Smooth muscle cell (in vitro differentiated cells): ENCODE measurements at regions not wholly inside any gene's neighbourhood (a gene's known extent, or its start where the extent isn't known, plus 50 kb on each side); places are given as distances from the start of the nearest gene placed in this dataset.

Experiments used
- DNase-seq: peaks from one replicate; lab custom pipeline; 2025; ENCODE audit not compliant: unreplicated experiment; lab: John Stamatoyannopoulos, UW
- H2AFZ ChIP-seq: fragments of 200-600 bp; sonication (generic); 2 replicates; pipeline ENCODE4 v1.6.0; 2016; ENCODE audit warnings: antibody characterized with exemption, low read depth, mild to moderate bottlenecking
- H3F3A ChIP-seq: fragments of 200-600 bp; sonication (generic); 2 replicates; pipeline ENCODE4 v1.6.0; 2017; ENCODE audit warnings: antibody characterized with exemption, low read depth
- H3K27ac ChIP-seq: fragments of 200-600 bp; sonication (generic); 2 replicates; pipeline ENCODE4 v1.5.1; 2016; ENCODE audit warnings: low read depth, mild to moderate bottlenecking
- H3K27me3 ChIP-seq: fragments of 200-600 bp; sonication (generic); 2 replicates; pipeline ENCODE4 v1.6.1; 2016; ENCODE audit warnings: low read depth, mild to moderate bottlenecking
- H3K36me3 ChIP-seq: fragments of 200-600 bp; sonication (generic); 2 replicates; pipeline ENCODE4 v1.5.1; 2016; ENCODE audit warnings: low read depth
- H3K4me1 ChIP-seq: fragments of 200-600 bp; sonication (generic); 2 replicates; pipeline ENCODE4 v1.5.1; 2016; ENCODE audit warnings: low read depth
- H3K4me2 ChIP-seq: fragments of 200-600 bp; sonication (generic); 2 replicates; pipeline ENCODE4 v1.6.0; 2016; ENCODE audit warnings: mild to moderate bottlenecking
- H3K4me3 ChIP-seq: fragments of 200-600 bp; sonication (generic); 2 replicates; pipeline ENCODE4 v1.5.1; 2016; ENCODE audit warnings: mild to moderate bottlenecking
- H3K79me2 ChIP-seq: fragments of 200-600 bp; sonication (generic); 2 replicates; pipeline ENCODE4 v1.6.0; 2016; ENCODE audit warnings: low read depth, mild to moderate bottlenecking
- H3K9ac ChIP-seq: fragments of 200-600 bp; sonication (generic); 2 replicates; pipeline ENCODE4 v1.6.0; 2016; ENCODE audit warnings: low read depth
- H3K9me3 ChIP-seq: fragments of 200-600 bp; sonication (generic); replicated peaks from 2 replicates; pipeline ENCODE4 v1.5.1; 2016; ENCODE audit warnings: low read depth
- H4K20me1 ChIP-seq: fragments of 200-600 bp; sonication (generic); 2 replicates; pipeline ENCODE4 v1.6.0; 2016; ENCODE audit warnings: low read depth
- CTCF ChIP-seq: fragments of 200-600 bp; sonication (generic); IDR thresholded peaks from 2 replicates; pipeline ENCODE4 v1.5.1; 2017; ENCODE audit warnings: borderline replicate concordance, mild to moderate bottlenecking, antibody characterized with exemption; ENCODE audit not compliant: insufficient read depth, poor library complexity, severe bottlenecking
- WGBS: methylation state at CpG from one replicate; pipeline ENCODE4 v1.1.7; 2016; ENCODE audit warnings: low lambda C conversion rate; 5-methylcytosine and 5-hydroxymethylcytosine counted together

- DNase-seq, result no peak
- Histone ChIP-seq H3K27me3 (no peaks in the 10 kb centered on the region), H3K4me1 (no peaks in the 10 kb centered on the region), H3K4me3 (no peak overlapping the region), H3F3A (no peaks in the 10 kb centered on the region), H2AFZ (no peak overlapping the region), H3K9me3 (peaks cover 5% of the 10 kb centered on the region), H3K27ac (no peak overlapping the region), H4K20me1 (no peaks in the 10 kb centered on the region), H3K36me3 (no peaks in the 10 kb centered on the region), H3K79me2 (no peaks in the 10 kb centered on the region), H3K9ac (no peak overlapping the region), H3K4me2 (no peak overlapping the region)
- 82% methylated on average over 2 of the region's 2 CpGs for WGBS
- no peak for TF ChIP-seq CTCF
Observed at GRCh38 chr3:59299561-59299960, 249.7 kb upstream of the CFAP20DC start.

- Histone ChIP-seq H3K36me3 (peaks cover 5% of the 10 kb centered on the region), H4K20me1 (no peaks in the 10 kb centered on the region), H3K9me3 (no peaks in the 10 kb centered on the region), H3F3A (no peaks in the 10 kb centered on the region), H3K4me1 (peaks cover 5% of the 10 kb centered on the region), H3K4me2 (no peak overlapping the region), H3K27ac (no peak overlapping the region), H3K9ac (no peak overlapping the region), H3K79me2 (no peaks in the 10 kb centered on the region), H3K27me3 (no peaks in the 10 kb centered on the region), H2AFZ (no peak overlapping the region), H3K4me3 (no peak overlapping the region)
- TF ChIP-seq CTCF, result no peak
- no peak for DNase-seq
Observed at GRCh38 chr3:59290358-59290757, 240.5 kb upstream of the CFAP20DC start.

DNA sequence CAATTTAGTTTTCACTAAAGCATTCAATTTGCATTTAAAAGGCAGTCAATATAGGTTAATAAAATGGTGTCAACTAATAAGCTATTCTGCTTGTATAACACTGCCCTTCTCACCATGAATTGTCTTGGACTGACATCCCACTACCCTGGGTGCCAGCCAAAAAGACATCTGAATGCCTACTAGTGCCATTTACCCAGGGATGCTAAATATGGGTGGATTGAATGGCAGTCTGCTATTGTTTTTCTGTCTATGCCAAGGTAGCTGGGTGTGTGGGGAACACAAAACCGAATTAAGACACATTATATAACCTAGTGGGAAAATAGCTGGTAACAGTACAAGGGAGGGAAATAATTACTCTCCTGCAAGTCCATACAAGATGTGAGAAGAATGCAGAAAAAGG, 240.0 kb upstream of the CFAP20DC start:
- Histone ChIP-seq H3K4me1 (peaks cover 5% of the 10 kb centered on the region), H3K27ac (no peak overlapping the region), H3K9ac (no peak overlapping the region), H3F3A (no peaks in the 10 kb centered on the region), H3K4me2 (no peak overlapping the region), H2AFZ (no peak overlapping the region), H3K36me3 (peaks cover 5% of the 10 kb centered on the region), H3K9me3 (no peaks in the 10 kb centered on the region), H3K4me3 (no peak overlapping the region), H4K20me1 (no peaks in the 10 kb centered on the region), H3K27me3 (no peaks in the 10 kb centered on the region), H3K79me2 (no peaks in the 10 kb centered on the region)
- 72% methylated on average over 1 of the region's 1 CpG for WGBS
- TF ChIP-seq CTCF, result no peak
- DNase-seq, result no peak

GRCh38 chr3:59288951-59289350, 239.1 kb upstream of the CFAP20DC start:
- Histone ChIP-seq H3K4me1 (peaks cover 5% of the 10 kb centered on the region), H3K27ac (no peak overlapping the region), H3F3A (no peaks in the 10 kb centered on the region), H3K9ac (no peak overlapping the region), H3K4me3 (no peak overlapping the region), H3K4me2 (no peak overlapping the region), H3K9me3 (no peaks in the 10 kb centered on the region), H2AFZ (no peak overlapping the region), H3K36me3 (peaks cover 5% of the 10 kb centered on the region), H4K20me1 (no peaks in the 10 kb centered on the region), H3K27me3 (no peaks in the 10 kb centered on the region), H3K79me2 (no peaks in the 10 kb centered on the region)
- no peak for TF ChIP-seq CTCF
- 61% methylated on average over 3 of the region's 3 CpGs for WGBS
- no peak for DNase-seq
